Liver (tissue), 3 donors: ENCODE measurements at regions not wholly inside any gene's neighbourhood (a gene's known extent, or its start where the extent isn't known, plus 50 kb on each side); places are given as distances from the start of the nearest gene placed in this dataset.

Experiments used
- ATF3 ChIP-seq: IDR thresholded peaks from 2 replicates; pipeline ENCODE4 v1.6.1; 2016; ENCODE audit warnings: antibody characterized with exemption
- CTCF ChIP-seq: fragments of 150-350 bp; IDR thresholded peaks from 2 replicates; pipeline ENCODE4 v1.5.1; 2017; ENCODE audit warnings: improper control_type of control experiment, low read depth, low read length; ENCODE audit not compliant: missing input control
- EGR1 ChIP-seq, 2 donors: IDR thresholded peaks; 2 replicates each; pipeline ENCODE4 v1.6.1; 2016 to 2018; ENCODE audit warnings: antibody characterized with exemption in 2 of 2, low read depth in 2 of 2
- FOXA1 ChIP-seq: IDR thresholded peaks from 2 replicates; pipeline ENCODE4 v1.6.1; 2016; ENCODE audit warnings: antibody characterized with exemption
- HNF4G ChIP-seq: IDR thresholded peaks from 2 replicates; pipeline ENCODE4 v1.6.1; 2016; ENCODE audit warnings: antibody characterized with exemption
- JUND ChIP-seq, 2 donors: IDR thresholded peaks; 2 replicates each; pipeline ENCODE4 v1.6.1; 2016; ENCODE audit warnings: antibody characterized with exemption in 2 of 2
- MAX ChIP-seq: IDR thresholded peaks from 2 replicates; pipeline ENCODE4 v1.6.1; 2016; ENCODE audit warnings: antibody characterized with exemption
- REST ChIP-seq: IDR thresholded peaks from 2 replicates; pipeline ENCODE4 v1.6.1; 2016; ENCODE audit warnings: antibody characterized with exemption, mild to moderate bottlenecking
- SP1 ChIP-seq: IDR thresholded peaks from 2 replicates; pipeline ENCODE4 v1.6.1; 2018; ENCODE audit warnings: antibody characterized with exemption, mild to moderate bottlenecking
- TAF1 ChIP-seq: conservative IDR thresholded peaks from 2 replicates; pipeline ENCODE4 v1.6.1; 2016; ENCODE audit warnings: antibody characterized with exemption, mild to moderate bottlenecking
- ZBTB33 ChIP-seq: IDR thresholded peaks from 2 replicates; pipeline ENCODE4 v1.6.1; 2016; ENCODE audit warnings: antibody characterized with exemption
- donor health status: healthy.
- donor health status: healthy.

- TF ChIP-seq CTCF (no peak), JUND (IDR thresholded peaks at IDR 0.05) (no peak), ZBTB33 (no peak), TAF1 (no peak), SP1 (no peak), FOXA1 (no peak), REST (no peak), EGR1 (IDR thresholded peaks at IDR 0.05; ENCODE audit: low read depth in 2 of 2) (no peak), HNF4G (no peak), ATF3 (no peak), MAX (no peak)
Measured at GRCh38 chr4:30001628-30002027, 718.5 kb upstream of the PCDH7 start.
